HepG2 (cell line): ENCODE measurements at regions not wholly inside any gene's neighbourhood (a gene's known extent, or its start where the extent isn't known, plus 50 kb on each side); places are given as distances from the start of the nearest gene placed in this dataset.

Source experiments
- ATAC-seq: fragments of 200-7000 bp; cut with Tn5 transposase; 3 replicates; pipeline ENCODE4 v1.9.1; 2020; ENCODE audit warnings: mild to moderate bottlenecking, moderate library complexity
- BruUV-seq: library from RNA; stranded (reverse); fragments of 400-500 nt; replicated peaks from 2 replicates; lab custom pipeline; 2021; lab: Mats Ljungman, UMichigan
- CTCF ChIA-PET: fragments of 300-600 bp; formaldehyde crosslinking; extraction: SDS; loops from one replicate; lab custom pipeline; 2021; ENCODE audit warnings: low total read pairs, inconsistent platforms, low intra/inter-chr PET ratio; lab: Yijun Ruan, JAX
- POLR2A ChIA-PET: fragments of 350-600 bp; sonication (Branson Sonifier 250); formaldehyde crosslinking; loops from one replicate; lab custom pipeline; 2020; ENCODE audit warnings: antibody characterized with exemption, inconsistent platforms; lab: Yijun Ruan, JAX
- DNase-seq: peaks from one replicate; pipeline ENCODE4 v3.0.0-alpha.2; 2015; ENCODE audit warnings: low spot score
- FAIRE-seq: peaks from 3 replicates; lab custom pipeline; 2011; peaks lifted over from hg19 to GRCh38; lab: Jason Lieb, UNC
- H2AFZ ChIP-seq: one replicate; pipeline ENCODE4 v1.6.1; 2011; ENCODE audit warnings: low read length, inconsistent platforms
- H3K27ac ChIP-seq: fragments of 300-600 bp; 3 replicates; pipeline ENCODE4 v1.8.0; 2011; ENCODE audit warnings: mixed run types, mild to moderate bottlenecking, mixed read lengths, low read length, inconsistent platforms; ENCODE audit not compliant: insufficient read depth; ENCODE audit errors: extremely low read length
- H3K27me3 ChIP-seq, 2 experiments: fragments of 200-600 bp in 1 of 2; 2 replicates in 1 of 2; 3 replicates in 1 of 2; pipeline versions ENCODE4 v1.6.0 to v1.8.0; 2011; ENCODE audit warnings: low read length in 2 of 2, mild to moderate bottlenecking in 2 of 2, moderate library complexity in 2 of 2, inconsistent platforms in 1 of 2; ENCODE audit not compliant: insufficient read depth in 2 of 2, control insufficient read depth in 1 of 2
- H3K36me3 ChIP-seq, 2 experiments: fragments of 200-600 bp in 1 of 2; replicated peaks in 1 of 2; 2 replicates in 1 of 2; 3 replicates in 1 of 2; pipeline versions ENCODE4 v1.5.1 to v1.8.0; 2011; ENCODE audit warnings: low read length in 2 of 2, inconsistent platforms in 1 of 2; ENCODE audit not compliant: insufficient read depth in 2 of 2, control insufficient read depth in 1 of 2
- H3K4me1 ChIP-seq: 2 replicates; pipeline ENCODE4 v1.5.1; 2012; ENCODE audit warnings: low read length, inconsistent platforms; ENCODE audit not compliant: insufficient read depth
- H3K4me2 ChIP-seq: 2 replicates; pipeline ENCODE4 v1.6.0; 2011; ENCODE audit warnings: low read depth, low read length, inconsistent platforms
- H3K4me3 ChIP-seq, 3 experiments: fragments of 200-600 bp in 1 of 3; sonication (generic), shearing (Covaris generic) in 1 of 3; replicated peaks in 1 of 3; 2 replicates each; pipeline ENCODE4 v1.5.1; 2011 to 2016; ENCODE audit warnings: low read length in 3 of 3, inconsistent platforms in 2 of 3, low read depth in 2 of 3, mild to moderate bottlenecking in 2 of 3, control low read depth in 1 of 3, mixed read lengths in 1 of 3; ENCODE audit not compliant: insufficient read depth in 1 of 3
- H3K79me2 ChIP-seq: one replicate; pipeline ENCODE4 v1.6.1; 2011; ENCODE audit warnings: low read length, inconsistent platforms; ENCODE audit not compliant: insufficient read depth
- H3K9ac ChIP-seq: 2 replicates; pipeline ENCODE4 v1.6.0; 2011; ENCODE audit warnings: mild to moderate bottlenecking, low read depth, low read length, inconsistent platforms; ENCODE audit not compliant: insufficient read depth
- H3K9me3 ChIP-seq: 2 replicates; pipeline ENCODE4 v1.5.1; 2012; ENCODE audit warnings: mild to moderate bottlenecking, low read length
- H4K20me1 ChIP-seq: 2 replicates; pipeline ENCODE4 v1.6.0; 2011; ENCODE audit warnings: inconsistent platforms, mild to moderate bottlenecking, low read length, moderate library complexity; ENCODE audit not compliant: insufficient read depth
- DMTF1 ChIP-seq: sonication (generic); formaldehyde crosslinking; IDR thresholded peaks from 2 replicates; pipeline ENCODE4 v1.4.0; 2020; ENCODE audit warnings: mild to moderate bottlenecking, missing genetic modification reagents
- FOXM1 ChIP-seq: sonication (generic); formaldehyde crosslinking; IDR thresholded peaks from 2 replicates; pipeline ENCODE4 v1.5.0; 2020; ENCODE audit warnings: missing genetic modification reagents
- HMGXB3 ChIP-seq: sonication (generic); formaldehyde crosslinking; IDR thresholded peaks from 2 replicates; pipeline ENCODE4 v1.4.0; 2020; ENCODE audit warnings: missing genetic modification reagents, borderline replicate concordance
- NBN ChIP-seq: fragments of 450-650 bp; conservative IDR thresholded peaks from 2 replicates; pipeline ENCODE4 v1.6.1; 2017
- NR2F1 ChIP-seq, 2 experiments: fragments of 450-650 bp in 1 of 2; formaldehyde crosslinking in 1 of 2; IDR thresholded peaks; 2 replicates each; pipeline versions ENCODE4 v1.5.0 to v1.6.1; 2016 to 2020; ENCODE audit warnings: mild to moderate bottlenecking in 1 of 2, missing compliant biosample characterization in 1 of 2, missing genetic modification reagents in 1 of 2, moderate library complexity in 1 of 2
- PLSCR1 ChIP-seq: sonication (generic); formaldehyde crosslinking; IDR thresholded peaks from 2 replicates; pipeline ENCODE4 v1.5.0; 2020; ENCODE audit warnings: missing genetic modification reagents, mild to moderate bottlenecking, borderline replicate concordance
- TEAD2 ChIP-seq: sonication (generic); formaldehyde crosslinking; IDR thresholded peaks from 2 replicates; pipeline ENCODE4 v1.9.0; 2021; ENCODE audit warnings: missing genetic modification reagents
- ZFP37 ChIP-seq: sonication (generic); formaldehyde crosslinking; IDR thresholded peaks from 2 replicates; pipeline ENCODE4 v1.4.0; 2020; ENCODE audit warnings: missing genetic modification reagents, borderline replicate concordance
- ZNF367 ChIP-seq: sonication (generic); formaldehyde crosslinking; IDR thresholded peaks from 2 replicates; pipeline ENCODE4 v1.4.0; 2020; ENCODE audit warnings: missing genetic modification reagents, borderline replicate concordance
- WGBS: methylation state at CpG from one replicate; pipeline ENCODE4 v1.1.6; 2017; ENCODE audit warnings: low lambda C conversion rate; 5-methylcytosine and 5-hydroxymethylcytosine counted together
- in situ Hi-C: cut with HindIII; loops from 2 replicates; pipeline ENCODE4 v1.10.0; 2017; ENCODE audit warnings: low pct_unique_long_range_greater_than_20kb; ENCODE audit not compliant: extremely low pct_ligation_motif_present
- intact Hi-C: fragments of 100-400 bp; cut with micrococcal nuclease; formaldehyde crosslinking; loops from one replicate; pipeline ENCODE4 v1.10.0; 2022; ENCODE audit not compliant: unreplicated experiment

GRCh38 chrX:20639115-20639514, 372.4 kb upstream of the RPS6KA3 start (continued):
- TF ChIP-seq ZNF367 (CRISPR knock-in tag), result no peak

GRCh38 chrX:20637351-20637750, 370.6 kb upstream of the RPS6KA3 start:
- Histone ChIP-seq H3K9me3 (no peaks in the 10 kb centered on the region), H4K20me1 (no peaks in the 10 kb centered on the region), H3K79me2 (no peaks in the 10 kb centered on the region), H3K4me2 (no peak overlapping the region), H3K4me1 (no peaks in the 10 kb centered on the region), H3K27me3 (no peaks in the 10 kb centered on the region), H3K9ac (no peak overlapping the region), H3K4me3 (no peak overlapping the region), H3K36me3 (no peaks in the 10 kb centered on the region), H2AFZ (no peak overlapping the region), H3K27ac (no peak overlapping the region)
- no TSS peak for BruUV-seq
- FAIRE-seq, result no peak
- WGBS, result 22% methylated on average over 2 of the region's 2 CpGs
- no peak for TF ChIP-seq NR2F1 (CRISPR knock-in tag; IDR thresholded peaks at IDR 0.05)
- no peak for TF ChIP-seq PLSCR1 (CRISPR knock-in tag)
- TF ChIP-seq FOXM1, result no peak
- TF ChIP-seq NBN, result no peak
- POLR2A ChIA-PET, result no interaction called here
- no peak for ATAC-seq
- in situ Hi-C loops, result no loop called here
- intact Hi-C loops, result no loop called here
- DNase-seq, result no peak
- CTCF ChIA-PET, result no interaction called here

- no peaks in the 10 kb centered on the region for H3K79me2 ChIP-seq
- H3K36me3 ChIP-seq, result no peaks in the 10 kb centered on the region
- ATAC-seq (no peak), FAIRE-seq (no peak), DNase-seq (no peak)
- H3K9me3 ChIP-seq, result no peaks in the 10 kb centered on the region
- no TSS peak for BruUV-seq
- H3K4me3 ChIP-seq, result no peak overlapping the region
- H3K4me1 ChIP-seq, result no peaks in the 10 kb centered on the region
- POLR2A ChIA-PET, result no interaction called here
- 62% methylated on average over 3 of the region's 3 CpGs for WGBS
- CTCF ChIA-PET, result no interaction called here
- in situ Hi-C loops, result no loop called here
- H3K4me2 ChIP-seq, result no peak overlapping the region
- H2AFZ ChIP-seq, result no peak overlapping the region
- intact Hi-C loops, result no loop called here
- H3K27me3 ChIP-seq, result no peaks in the 10 kb centered on the region
- H3K9ac ChIP-seq, result no peak overlapping the region
- H3K27ac ChIP-seq, result no peak overlapping the region
- H4K20me1 ChIP-seq, result no peaks in the 10 kb centered on the region
- TF ChIP-seq HMGXB3 (CRISPR knock-in tag) (no peak), DMTF1 (CRISPR knock-in tag) (no peak), ZFP37 (CRISPR knock-in tag) (no peak), TEAD2 (no peak)
Observed at GRCh38 chrX:20633451-20633850, 366.7 kb upstream of the RPS6KA3 start.
